Stimulated activated CD8-positive, alpha-beta memory T cell treated with anti-CD3 and anti-CD28 coated beads, Interleukin-7, amount 100 ng/mL, for 24 hours (primary cell): ENCODE measurements at regions not wholly inside any gene's neighbourhood (a gene's known extent, or its start where the extent isn't known, plus 50 kb on each side); places are given as distances from the start of the nearest gene placed in this dataset.
"Not testable (repeated sequence)": the region's sequence is repeated elsewhere in the genome, so short reads cannot be mapped to it uniquely, and the experiment has no call there.

ENCODE experiments used
- DNase-seq: peaks from one replicate; pipeline ENCODE4 v3.0.0-alpha.2; 2020; ENCODE audit warnings: low read depth

DNA sequence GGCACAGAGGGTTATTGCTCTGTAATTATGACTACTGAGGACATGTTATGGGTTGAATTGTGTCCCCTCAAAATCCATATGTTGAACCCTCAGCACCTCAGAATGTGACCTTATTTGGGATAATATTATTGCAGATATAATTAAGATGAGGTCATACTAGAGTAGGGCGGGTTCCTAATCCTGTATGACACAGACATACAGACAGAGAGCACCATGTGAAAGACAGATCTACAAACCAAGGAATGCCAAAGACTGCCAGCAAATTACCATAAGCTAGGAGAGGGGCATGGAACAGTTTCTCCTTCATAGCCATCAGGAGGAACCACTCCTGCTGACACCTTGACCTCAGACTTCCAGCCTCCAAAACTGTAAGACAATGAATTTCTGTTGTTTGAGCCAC, 115.2 kb upstream of the OTUD4 start:
- DNase-seq: no peak

DNA sequence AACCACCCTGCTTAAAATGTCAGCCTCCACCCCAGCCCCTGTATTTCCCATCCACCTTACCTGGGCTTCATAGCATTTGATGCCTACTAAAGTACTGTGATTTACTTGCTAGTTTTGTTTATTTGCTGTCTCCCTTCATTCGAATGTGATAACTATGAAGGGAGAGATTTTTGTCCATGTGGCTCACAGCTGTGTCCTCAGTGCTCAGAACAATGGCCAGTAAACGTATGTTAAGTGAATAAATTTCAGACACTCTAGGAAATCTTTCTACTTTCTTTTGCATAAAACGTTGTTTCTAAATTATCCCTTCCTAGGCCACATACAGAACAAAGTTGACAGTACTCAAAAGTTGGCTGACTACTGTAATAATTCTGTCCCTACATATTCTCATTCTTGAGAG, 114.7 kb upstream of the OTUD4 start:
- no peak for DNase-seq

DNA sequence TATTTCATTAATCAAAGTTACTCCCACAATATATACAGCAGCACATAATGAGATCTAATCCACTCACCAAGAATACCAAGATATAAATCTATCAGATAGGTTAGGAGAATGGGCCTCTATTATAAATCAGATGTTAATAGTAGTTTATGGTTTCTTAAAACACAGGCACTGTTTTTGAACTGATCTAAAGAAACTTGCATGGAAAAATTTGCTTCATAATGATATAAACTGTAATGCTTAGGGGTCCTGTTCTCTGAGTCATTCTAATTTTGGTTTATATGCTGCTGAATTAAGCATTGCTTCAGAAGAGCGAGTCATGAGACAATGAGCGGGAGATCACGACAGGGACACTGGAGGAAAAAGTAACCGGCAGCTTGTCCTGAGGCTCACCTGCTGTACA, 113.3 kb upstream of the OTUD4 start:
- no peak for DNase-seq

DNA sequence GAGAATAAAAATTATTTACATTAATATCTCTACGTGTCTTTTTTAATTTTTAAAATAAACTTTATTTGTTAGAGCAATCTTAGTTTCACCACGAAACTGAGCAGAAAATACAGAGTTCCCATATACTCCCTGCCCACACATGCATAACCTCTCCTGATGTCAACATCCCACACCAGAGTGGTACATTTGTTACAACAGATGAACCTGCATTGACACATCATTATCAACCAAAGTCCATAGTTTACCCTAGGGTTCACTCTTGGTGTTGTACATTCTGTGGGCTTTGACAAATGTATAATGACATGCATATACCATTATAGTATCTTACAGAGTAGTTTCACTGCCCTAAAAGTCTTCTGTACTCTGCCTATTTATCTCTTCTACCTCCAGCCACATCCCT, 110.6 kb upstream of the OTUD4 start:
- DNase-seq: no peak

DNA sequence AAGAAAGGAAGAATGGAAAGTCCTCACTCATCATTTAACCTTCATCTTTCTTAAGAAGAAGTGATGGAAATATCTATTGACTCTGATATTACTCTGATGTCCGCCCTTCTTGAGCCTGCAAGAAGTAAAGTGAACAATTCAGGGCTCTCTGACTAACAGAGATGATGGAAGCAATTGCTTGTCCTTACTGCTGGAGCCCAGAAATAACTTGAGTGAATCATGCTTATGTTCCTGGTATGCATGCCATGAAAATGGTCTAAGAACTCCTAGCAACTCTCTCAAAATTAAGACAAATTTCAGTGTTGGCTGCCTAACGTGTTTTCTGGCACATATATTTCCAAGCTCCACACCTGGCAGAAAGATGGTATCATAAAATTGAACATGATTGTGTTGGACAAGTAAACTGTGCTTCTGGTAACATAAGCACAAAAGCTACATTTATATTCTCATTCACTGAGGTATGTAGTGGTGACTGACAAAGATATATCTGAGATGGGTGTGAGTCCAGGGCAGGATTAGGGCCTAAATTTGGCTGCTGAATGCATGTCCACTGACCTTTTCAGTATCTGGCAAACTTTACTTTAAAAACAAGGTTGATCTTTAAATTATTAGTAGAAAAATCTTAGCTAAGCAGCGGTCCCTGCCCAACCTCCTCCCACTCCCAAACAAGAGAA, 109.2 kb upstream of the OTUD4 start:
- DNase-seq: no peak

DNA sequence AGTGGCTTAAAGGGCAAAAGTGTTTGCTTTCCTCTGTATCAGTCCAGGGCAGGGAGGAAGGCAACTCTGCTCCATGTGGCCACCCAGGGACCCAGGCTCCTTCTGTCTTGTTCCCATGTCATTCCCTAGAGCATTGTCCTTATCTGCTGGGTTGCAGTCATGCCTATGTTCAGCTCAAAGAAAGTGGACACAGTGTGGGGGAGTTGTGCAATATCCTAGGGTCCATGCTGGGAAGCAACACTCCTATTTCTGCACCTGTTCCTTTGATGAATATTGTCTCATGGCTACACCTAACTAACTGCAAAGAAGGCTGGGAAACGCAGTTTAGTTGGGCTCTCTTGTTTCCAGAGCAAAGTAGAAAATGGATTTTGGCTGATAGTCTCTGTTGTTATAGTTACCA, 107.0 kb upstream of the OTUD4 start:
- DNase-seq: no peak

DNA sequence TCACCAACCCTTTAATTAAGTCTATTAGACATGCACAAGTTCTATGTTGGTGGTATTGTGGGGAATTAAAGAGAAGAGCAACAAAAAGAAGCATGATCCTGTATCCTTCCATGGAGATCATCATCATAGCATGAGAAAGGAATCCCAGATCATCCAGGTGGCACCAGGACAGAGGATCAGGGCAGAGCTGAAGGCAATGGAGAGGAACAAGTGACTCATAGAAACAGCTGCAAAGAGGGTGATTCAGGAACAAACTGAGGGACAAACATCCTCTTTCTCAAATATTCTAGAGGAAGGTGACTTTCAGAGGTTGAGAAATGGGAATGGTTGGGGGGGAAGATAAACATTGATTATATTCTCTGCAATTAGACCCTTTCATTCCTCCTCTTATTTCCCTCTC, 105.5 kb upstream of the OTUD4 start:
- DNase-seq: no peak

DNA sequence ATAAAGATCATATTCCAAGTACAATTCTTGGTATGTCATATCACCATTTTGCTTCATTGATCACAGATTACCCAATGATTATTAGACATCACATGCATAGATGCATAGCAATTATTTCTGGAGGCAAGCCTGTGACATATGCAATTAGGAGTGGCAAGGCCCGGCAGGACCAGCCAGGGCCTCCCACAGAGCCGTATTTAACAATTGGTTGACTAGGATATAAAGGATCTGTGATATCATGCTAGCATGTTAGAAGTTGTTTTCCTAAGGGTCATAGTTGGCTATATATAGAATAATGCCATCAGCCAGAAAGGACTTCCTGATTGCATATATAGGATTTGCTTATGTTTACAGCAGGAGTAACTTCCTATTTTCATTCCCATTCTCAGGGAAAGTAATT, 103.5 kb upstream of the OTUD4 start:
- DNase-seq: no peak

DNA sequence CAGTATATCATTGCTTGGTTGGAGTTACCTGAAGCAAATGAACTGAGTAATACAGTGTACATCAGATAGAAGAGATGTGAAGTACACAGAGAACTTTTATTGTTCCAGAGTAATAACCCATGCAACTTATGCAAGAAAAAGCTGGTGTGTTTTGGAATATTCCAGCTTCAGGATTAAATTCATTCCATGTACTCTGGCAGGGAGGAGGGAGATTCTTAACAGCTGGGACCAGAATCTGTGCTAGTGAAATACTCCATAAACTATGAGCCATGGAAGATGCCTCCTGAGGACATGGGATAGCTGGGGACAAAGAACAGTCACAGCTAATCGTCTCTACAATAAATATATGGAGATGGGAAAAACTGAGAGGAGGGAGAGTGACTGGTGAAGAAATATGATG, 101.6 kb upstream of the OTUD4 start:
- DNase-seq: no peak

DNA sequence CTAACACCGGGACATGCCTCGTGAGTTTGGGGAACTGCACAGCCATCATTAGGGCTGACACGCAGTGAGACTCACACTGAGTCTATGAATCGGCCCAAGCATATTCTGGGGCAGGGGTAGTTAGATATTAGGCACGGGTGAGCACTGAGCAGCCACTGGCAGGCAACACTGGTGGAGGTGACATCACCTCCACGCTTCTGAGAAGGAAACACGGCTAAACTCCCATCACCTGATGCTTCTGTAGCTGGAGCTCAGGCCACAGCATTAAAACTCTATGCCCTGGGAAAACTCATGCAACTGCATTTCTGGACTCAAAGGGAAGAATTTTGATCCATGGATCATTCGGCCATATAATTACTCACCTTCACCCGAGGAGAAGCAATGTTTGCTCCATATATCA, 100.8 kb upstream of the OTUD4 start:
- no peak for DNase-seq

DNA sequence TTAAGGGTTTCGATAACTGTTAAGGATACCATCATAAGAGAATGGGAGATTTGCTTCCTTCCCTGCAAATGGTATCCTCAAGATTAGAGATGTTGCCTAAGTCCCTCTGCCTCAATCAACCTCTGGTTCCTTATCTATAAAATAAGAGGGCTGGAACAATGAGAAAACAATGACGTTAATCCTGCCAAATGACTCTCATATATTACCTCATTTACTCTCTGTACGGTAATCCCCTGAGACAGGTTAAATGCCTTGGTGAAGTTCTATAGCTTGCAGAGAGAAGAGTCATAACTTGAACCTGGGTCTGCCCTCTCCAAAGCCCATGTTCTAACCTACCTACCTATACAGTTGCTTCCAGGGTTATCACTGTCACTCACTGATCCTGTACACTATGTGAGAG, 100.2 kb upstream of the OTUD4 start:
- DNase-seq: no peak

DNA sequence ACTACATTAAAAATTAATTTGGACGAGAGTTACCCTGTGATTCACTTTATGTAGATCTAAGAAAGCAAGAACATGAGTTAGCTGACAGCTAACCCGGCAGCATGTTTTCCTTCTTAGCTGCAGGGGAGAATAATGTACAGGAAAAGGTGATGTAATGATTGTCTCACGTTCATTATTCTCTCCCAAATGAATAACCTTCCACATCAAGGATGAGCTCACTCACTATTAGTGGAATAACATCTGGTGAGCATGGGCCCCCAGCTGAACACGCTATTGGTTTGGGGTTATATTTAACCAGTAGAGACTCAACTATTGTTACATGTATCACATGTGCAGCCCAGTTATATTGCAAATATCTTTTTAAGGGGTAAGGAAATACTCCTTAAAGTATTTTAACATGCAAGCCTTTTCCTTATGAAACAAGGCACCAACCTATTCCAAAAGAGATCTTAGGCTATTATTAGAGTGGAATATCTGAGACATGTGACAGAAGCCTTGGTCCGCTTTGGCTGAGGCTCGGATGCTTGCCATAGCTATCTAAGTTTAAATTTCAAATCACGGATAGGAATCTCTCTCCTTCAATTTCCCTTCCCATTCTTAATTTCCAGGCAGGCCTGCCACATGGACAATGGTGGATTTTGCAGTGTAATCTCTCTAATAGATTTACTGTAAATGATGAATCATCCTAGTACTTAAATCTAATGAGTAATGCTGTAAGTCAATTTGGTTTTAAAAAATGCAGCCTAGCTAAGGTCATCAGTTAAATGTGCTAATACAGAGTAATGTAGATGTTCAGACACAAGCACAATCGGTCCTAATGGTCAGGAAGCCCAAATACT, 99.0 kb upstream of the OTUD4 start:
- DNase-seq: no peak

DNA sequence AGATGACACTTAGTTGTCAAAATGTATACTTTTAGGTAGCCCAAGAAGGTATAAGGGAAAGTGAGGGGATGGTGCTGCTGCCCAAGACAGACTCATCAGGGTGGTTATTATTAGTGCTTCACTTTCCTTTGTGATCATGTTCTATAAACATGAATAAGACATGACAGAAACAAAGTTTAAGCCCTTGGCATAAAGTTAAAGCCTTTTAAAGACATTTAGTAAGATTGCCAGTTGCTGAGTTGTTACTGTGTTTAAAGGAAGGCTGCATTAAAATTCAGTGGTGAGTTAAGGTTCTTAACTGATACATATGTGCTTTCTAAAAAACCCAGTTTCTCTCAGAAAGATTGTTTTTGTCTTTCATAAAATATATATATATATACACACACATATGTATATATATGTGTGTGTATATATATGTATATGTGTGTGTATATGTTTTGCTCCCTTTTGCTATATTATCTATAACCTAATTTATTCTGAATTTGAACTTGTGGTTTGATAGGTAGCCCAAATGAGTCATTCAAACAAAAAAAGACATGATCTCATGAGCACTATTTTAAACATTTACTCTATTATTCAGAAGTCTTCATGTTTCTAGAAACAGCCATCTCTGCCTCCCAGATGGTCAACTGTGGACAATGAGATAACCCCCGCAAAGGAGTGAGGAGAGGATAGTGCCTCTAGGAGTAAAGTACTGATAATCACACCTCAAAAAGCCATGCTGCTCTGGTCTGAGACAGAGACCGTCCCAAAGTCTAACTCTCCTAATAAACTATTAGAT, 98.1 kb upstream of the OTUD4 start:
- DNase-seq: no peak

DNA sequence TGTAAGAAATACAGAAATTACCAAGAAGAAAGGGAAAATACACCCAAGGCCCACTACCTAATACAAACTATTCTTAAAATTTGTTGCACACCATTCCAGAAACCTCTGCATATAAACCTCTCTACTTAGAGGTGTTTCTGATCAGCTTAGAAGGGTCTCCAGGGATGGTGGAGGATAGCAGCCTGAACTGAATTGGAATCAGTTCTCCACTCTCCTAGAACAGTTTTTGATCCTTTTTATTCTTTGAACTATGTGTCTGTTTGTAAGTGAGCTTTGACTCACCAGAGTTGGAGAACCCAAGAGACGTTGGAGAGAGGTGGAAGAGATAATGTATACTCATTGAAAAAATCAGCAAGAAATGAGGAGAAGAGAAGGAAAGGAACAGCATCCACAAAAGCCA, 96.6 kb upstream of the OTUD4 start:
- no peak for DNase-seq

DNA sequence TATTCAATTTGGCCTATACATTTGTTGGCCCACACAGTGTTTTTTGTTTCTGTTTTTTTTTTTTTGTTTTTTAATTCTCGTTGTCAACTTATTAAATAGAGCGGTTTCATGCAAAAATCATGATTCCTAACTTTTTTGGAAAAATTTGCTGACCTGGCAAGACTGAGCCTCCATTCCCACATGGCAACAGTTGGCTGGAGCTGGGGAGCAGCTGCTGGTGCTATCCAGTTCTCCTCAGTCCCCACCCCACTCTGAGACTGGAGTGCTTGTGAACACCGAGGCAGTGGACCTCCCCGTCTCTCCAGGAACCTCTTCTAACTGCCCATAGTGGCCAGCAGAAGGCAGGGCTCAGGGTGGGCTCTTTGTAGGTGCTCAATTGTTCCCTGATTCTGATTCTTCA, 95.7 kb upstream of the OTUD4 start:
- DNase-seq: no peak

DNA sequence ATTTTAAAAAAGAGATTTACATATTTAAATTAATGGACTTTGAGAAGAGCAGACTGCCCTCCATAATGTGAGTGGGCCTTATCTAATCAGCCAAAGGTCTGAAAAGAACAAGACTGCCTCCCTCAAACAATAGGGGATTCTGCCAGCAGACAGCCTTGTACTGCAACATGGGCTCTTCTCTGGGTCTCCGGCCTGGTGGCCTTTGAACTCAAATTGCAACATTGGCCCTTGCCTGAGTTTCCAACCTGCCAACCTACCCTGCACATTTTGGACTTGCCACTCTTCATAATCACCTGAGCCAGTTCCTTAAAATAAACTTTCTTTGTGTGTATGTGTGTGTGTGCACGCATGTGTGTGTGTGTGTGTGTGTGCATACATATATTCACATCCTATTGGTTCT, 90.8 kb upstream of the OTUD4 start:
- no peak for DNase-seq

DNA sequence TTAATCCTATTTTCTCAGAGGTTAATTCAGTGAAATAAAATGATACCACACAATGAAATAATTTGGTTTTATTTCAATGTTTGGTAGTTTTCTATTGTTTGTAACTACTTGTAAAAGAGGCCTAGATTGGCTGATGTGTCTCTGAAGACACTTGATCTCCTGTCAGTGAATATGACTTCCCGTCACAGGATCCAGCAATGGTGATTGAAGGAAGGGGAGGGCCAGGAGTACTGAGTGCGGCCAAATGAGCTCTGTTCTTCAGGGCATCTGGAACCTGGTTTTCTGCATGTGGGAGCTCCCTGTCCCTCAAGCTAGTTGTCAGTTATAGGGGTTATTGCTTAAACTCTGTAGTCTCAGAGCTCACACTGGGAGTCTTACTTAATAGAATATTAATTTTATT, 86.5 kb upstream of the OTUD4 start:
- DNase-seq: no peak

DNA sequence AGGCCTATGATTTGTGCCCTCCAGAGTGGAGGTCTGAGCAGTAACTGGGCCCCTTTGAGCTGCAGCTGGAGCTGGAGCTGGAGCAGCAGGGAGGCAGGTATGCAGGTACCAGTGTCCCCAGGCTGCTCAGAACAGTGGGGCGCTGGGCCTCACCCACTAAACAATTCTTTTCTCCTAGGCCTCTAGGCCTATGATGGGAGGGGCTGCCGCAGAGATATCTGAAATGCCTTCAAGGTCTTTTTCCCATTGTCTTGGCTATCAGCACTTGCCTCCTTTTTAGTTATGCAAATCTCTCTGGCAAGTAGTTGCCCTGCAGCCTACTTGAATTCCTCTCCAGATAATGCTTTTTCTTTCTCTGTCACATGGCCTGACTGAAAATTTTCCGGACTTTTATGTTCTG, 79.7 kb upstream of the OTUD4 start:
- DNase-seq: no peak

DNA sequence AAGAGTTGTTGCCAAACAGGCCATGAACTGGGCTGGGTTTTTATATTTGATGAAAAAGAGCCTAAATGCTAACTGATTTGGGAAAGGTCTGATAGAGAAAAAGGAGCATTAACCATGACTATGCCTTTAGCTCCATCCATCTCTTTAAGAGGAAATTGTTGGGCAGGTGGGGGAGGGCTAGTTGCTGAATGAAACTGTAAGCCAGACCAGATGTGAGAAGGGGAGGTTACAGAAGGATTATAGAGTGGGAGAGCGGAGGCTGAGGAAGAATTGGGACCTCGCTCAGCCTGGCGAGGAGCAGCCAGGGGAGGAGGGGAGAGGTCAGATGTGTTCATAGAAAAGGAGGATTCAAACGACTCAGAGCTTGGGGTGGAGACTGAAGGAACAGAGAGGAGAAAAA, 74.9 kb upstream of the OTUD4 start:
- not testable (repeated sequence) for DNase-seq

DNA sequence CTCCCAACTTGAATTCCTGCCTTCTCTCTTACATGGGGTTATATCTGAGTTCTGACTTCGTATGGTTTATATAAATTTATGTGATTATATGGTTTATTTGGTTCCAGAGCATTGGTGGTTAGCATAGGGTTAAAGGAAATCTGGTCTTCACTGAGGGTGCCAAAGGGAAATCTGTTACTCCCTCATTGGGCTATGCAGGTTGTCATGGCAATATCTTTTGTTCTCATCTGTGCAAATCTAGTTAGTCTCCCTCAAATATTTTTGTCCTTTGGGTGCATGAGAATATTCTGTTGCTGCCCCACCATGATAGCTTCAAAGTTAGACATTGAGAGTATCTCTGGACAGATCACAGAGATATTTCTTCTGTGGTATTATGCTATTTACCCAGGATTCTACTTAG, 71.8 kb upstream of the OTUD4 start:
- DNase-seq: no peak

DNA sequence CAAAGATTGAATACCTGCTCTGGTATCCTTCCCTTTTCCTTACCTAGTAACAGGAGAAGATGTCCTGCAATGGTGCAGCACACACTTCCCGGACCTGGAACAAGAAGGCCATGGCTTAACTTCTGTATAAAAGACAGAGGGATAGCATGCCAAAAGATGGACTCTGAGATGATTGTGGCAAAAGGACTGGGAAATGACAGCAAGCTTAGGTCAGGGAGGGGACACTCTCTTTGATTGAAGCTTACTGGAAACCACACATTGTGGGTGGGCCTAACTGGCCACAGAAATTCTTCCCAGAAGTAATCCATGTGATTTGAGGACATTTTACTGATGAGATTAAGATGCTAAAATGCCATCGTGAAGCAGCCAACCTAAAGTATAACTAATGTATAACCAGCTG, 71.0 kb upstream of the OTUD4 start:
- no peak for DNase-seq

DNA sequence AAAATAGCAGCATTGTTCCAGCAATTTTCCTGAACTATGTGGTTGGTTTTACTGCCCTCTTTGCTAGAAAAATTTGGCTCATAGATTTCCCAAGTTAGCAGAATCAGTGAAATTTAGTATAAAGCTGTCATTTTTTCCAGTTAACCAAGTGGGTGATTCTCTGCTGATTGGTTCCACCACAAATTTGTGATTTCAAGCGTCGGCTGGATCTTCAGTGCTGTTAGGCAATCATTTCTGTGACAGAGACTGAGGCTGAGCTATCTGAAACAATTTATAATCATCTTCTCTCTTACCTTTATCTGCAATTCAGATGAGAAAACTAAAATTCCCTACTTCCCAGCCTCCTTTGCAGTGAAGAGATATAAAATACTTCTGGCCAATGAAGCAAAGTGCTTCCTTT, 68.6 kb upstream of the OTUD4 start:
- DNase-seq: no peak

DNA sequence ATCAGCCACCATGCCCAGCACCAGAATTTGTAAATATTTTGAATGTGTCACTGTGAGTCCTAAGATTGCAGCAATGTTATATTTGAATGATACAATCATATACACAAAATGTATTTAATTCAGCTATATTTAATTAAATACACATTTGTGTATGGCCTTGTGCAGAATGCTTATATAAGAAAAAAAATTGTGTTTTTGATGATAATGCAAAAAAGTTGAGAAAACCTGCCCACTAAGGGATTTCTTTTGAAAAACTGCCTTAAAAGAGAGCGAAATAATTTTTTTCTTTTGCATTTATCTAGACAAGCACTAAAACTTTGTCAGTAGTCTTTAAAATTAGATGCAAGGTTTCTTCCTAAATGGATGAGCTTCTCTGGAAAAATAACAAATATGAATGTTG, 68.1 kb upstream of the OTUD4 start:
- no peak for DNase-seq
